PFSK-1 (cell line): ENCODE measurements at regions not wholly inside any gene's neighbourhood (a gene's known extent, or its start where the extent isn't known, plus 50 kb on each side); places are given as distances from the start of the nearest gene placed in this dataset.

Source experiments
- FOXP2 ChIP-seq: optimal IDR thresholded peaks from 2 replicates; pipeline ENCODE3; 2011; ENCODE audit warnings: borderline replicate concordance, control low read depth, inconsistent platforms; ENCODE audit not compliant: insufficient read depth; ENCODE audit errors: extremely low read length, extremely low read depth
- POLR2AphosphoS5 ChIP-seq: IDR thresholded peaks from 2 replicates; pipeline ENCODE4 v1.6.1; 2012; ENCODE audit warnings: low read depth, mild to moderate bottlenecking, control low read depth, low read length, moderate library complexity
- SIN3A ChIP-seq: IDR thresholded peaks from 2 replicates; pipeline ENCODE4 v1.6.1; 2012; ENCODE audit warnings: mild to moderate bottlenecking, low read length, moderate library complexity, borderline replicate concordance; ENCODE audit not compliant: insufficient read depth
- TAF1 ChIP-seq: IDR thresholded peaks from 2 replicates; pipeline ENCODE4 v1.6.1; 2012; ENCODE audit warnings: low read length, control low read depth, borderline replicate concordance; ENCODE audit not compliant: insufficient read depth
- TF ChIP-seq, protein P1 (sequence below), 2 experiments: IDR thresholded peaks; 2 replicates each; pipeline versions ENCODE4 v1.6.1 to v1.8.0; 2011 to 2012; ENCODE audit warnings: low read depth in 2 of 2, low read length in 2 of 2, control low read depth in 1 of 2, inconsistent platforms in 1 of 2, mild to moderate bottlenecking in 1 of 2, moderate library complexity in 1 of 2; ENCODE audit not compliant: insufficient read depth in 1 of 2

DNA sequence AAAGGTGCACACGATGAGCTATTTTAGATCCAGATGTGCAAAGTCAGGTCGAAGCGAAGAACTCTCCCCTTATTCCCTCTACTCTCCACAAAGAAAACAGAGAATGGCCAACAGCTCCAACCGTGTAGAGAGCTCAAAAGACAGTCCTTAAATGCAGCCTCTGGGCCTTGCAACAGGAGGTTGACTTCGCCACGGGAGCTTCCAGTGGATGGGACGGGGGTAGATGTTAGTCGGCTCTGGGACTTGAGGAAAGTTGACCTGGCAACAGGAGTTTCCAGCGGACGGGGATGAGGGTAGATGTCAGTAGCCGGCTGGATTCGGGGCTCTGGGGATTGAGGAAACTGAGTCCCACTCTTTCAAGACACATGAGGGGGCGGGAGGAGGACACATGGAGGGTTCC is 450.4 kb downstream of the BRD1 start:
- TF ChIP-seq SIN3A (no peak), FOXP2 (no peak), POLR2AphosphoS5 (no peak), TAF1 (no peak)
- TF ChIP-seq, protein P1, sequence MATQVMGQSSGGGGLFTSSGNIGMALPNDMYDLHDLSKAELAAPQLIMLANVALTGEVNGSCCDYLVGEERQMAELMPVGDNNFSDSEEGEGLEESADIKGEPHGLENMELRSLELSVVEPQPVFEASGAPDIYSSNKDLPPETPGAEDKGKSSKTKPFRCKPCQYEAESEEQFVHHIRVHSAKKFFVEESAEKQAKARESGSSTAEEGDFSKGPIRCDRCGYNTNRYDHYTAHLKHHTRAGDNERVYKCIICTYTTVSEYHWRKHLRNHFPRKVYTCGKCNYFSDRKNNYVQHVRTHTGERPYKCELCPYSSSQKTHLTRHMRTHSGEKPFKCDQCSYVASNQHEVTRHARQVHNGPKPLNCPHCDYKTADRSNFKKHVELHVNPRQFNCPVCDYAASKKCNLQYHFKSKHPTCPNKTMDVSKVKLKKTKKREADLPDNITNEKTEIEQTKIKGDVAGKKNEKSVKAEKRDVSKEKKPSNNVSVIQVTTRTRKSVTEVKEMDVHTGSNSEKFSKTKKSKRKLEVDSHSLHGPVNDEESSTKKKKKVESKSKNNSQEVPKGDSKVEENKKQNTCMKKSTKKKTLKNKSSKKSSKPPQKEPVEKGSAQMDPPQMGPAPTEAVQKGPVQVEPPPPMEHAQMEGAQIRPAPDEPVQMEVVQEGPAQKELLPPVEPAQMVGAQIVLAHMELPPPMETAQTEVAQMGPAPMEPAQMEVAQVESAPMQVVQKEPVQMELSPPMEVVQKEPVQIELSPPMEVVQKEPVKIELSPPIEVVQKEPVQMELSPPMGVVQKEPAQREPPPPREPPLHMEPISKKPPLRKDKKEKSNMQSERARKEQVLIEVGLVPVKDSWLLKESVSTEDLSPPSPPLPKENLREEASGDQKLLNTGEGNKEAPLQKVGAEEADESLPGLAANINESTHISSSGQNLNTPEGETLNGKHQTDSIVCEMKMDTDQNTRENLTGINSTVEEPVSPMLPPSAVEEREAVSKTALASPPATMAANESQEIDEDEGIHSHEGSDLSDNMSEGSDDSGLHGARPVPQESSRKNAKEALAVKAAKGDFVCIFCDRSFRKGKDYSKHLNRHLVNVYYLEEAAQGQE (IDR thresholded peaks at IDR 0.05; ENCODE audit: insufficient read depth in 1 of 2, low read depth in 2 of 2, low read length in 2 of 2): no peak

DNA sequence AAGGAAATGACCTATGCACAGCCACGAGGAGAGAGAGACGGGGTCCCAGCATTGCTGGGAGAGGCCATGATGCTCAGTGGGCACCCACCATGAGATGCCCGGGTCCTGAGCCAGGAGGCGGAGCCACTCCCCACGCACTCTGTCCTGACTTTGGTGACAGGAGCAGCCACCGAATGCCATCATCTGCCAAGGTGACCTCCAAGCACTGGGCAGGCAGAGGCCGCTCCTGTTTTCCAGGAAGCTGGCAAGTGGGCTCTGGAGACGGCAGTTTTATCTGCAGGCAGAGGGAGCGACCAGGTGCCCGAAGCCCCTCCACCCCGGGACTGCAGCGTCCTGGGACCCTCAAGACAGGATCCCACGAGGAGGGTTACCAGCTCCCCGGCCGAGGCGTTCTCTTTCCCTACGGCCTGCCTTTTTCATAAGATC is 453.9 kb downstream of the BRD1 start:
- TF ChIP-seq SIN3A: no peak

DNA sequence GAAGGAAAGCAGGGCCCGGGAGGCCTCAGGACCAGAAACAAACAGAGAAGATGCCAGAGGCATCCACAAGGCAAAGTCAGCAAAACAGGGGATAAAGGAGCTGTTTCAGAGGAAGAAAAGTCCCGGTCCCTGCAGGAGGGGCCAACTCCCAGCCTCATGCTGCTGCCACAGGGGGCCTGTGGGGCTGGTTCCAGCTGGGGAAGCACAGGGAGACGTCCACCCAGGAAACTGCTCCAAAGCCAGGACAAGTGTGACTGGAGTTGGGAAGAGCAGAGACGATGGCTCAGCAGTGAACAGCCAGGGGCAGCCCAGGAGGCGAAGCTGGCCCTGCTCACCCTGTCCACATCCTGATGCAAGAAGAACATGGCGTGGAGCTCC is 454.4 kb downstream of the BRD1 start:
- TF ChIP-seq SIN3A: no peak
- TF ChIP-seq, protein P1 (IDR thresholded peaks at IDR 0.05; ENCODE audit: insufficient read depth in 1 of 2, low read depth in 2 of 2, low read length in 2 of 2): no peak
- no peak for TF ChIP-seq TAF1
- TF ChIP-seq FOXP2: no peak
- TF ChIP-seq POLR2AphosphoS5: no peak

DNA sequence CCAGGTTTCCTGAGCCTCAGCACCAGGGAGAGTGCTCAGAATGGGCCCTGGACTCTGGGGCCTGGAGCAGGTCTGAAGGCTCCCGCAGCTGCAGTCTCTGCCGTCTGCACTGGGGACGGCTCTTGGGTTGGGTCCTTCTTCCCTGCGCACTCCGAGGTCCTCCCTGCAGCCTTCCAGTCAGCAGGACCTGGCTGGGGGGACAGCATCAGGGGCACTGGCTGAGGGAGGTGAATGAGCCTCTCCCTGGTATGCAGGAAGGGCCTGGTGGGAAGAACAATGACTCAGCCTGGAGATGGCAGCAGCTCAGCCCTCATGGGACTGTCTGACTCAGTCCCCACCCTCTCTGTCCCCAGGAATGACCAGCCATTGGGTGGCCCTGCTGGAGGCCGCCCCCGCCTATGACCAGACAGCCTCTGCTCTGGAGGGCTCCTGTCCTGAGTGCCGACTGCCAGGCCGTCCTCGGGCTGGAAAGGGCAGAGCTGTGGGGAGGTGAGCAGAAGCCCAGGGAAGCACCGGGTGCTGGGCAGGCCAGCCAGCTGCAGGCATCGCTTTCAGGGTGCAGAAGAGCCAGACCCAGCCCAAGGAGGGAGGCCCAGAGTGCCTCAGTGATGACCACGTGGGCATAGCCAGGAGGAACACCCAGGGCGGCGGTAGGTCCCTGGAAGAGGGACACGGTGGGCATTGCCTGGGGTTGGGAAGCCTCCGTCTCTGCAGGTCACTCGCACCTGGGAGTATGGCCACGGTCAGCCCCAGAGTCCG is 455.0 kb downstream of the BRD1 start:
- TF ChIP-seq TAF1: no peak
- no peak for TF ChIP-seq FOXP2
- TF ChIP-seq POLR2AphosphoS5: no peak
- no peak for TF ChIP-seq SIN3A
- TF ChIP-seq, protein P1 (IDR thresholded peaks at IDR 0.05; ENCODE audit: insufficient read depth in 1 of 2, low read depth in 2 of 2, low read length in 2 of 2): peak in 1 of 2 experiments; percentile 59; a peak in 1 of 4 replicates

DNA sequence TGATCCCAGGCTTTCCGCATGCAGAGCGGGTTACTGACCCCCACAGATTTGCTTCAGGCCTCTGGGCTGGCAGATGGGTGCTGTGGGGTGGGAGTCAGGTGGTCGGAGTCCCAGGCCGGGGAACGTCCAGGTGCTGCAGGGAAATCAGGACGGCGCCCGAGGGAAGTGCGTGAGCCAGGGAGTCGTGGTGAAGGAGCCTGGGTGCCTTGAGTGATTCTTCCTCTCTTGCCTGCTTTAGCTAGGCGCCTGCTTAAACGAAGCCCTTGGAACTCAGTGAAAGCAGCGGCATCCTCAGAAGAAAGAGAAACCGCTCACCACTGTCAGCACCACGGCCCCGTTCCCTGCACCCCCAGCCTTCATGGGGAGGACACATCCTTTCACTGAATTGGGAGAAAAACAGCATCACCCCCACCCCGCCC is 455.6 kb downstream of the BRD1 start:
- TF ChIP-seq TAF1 (no peak), SIN3A (no peak)
- TF ChIP-seq, protein P1 (IDR thresholded peaks at IDR 0.05; ENCODE audit: insufficient read depth in 1 of 2, low read depth in 2 of 2, low read length in 2 of 2): no peak
